ENCODE measurements at regions not wholly inside any gene's neighbourhood (a gene's known extent, or its start where the extent isn't known, plus 50 kb on each side); places are given as distances from the start of the nearest gene placed in this dataset.

DNA sequence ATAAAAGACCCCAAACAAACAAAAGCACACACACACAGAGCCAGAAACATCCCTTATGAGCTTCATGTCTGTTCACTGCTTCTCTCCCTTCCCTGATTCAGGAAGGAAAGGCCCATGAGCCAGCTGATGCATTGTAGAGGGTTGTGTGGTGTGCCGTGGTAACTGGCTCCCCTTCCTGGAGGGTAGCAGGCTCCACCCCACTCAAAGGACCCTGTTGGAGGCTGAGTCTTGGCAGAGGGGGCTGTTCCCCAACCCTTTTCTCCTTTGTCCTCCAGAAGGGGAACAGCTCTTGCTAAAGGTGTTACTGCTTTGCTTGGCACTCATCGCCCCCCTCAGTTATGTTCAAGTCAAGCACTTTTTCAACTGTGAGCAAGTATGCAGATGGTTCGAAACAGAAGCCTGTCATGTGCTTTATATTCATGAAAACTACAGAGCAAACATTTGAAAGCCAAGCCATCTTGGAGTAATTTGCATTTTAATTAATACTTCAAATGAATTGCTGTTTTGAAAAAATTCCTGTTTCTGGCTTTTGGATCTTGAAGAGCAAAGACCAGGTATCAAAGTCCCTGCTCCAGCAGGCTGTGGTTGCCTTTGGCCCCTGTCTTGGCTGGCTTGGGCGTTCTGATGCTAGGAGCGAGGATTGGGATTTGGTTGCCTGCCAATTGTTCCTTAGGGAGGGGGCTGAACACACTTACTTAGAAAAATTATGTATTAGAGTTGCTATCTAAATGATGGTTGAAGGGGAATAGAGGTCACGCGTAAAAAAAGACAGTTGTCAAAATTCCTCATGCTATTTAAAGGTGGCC is 267.8 kb downstream of the TSN start:
- no peak overlapping the region for H3K4me3 ChIP-seq
- no peaks in the 10 kb centered on the region for H3K36me3 ChIP-seq (ENCODE audit: low read depth)
- ChIA-PET POLR2A (ENCODE audit: unreplicated experiment) (no interaction called here), CTCF (no interaction called here)
- intact Hi-C loops (cut with micrococcal nuclease; ENCODE audit: unreplicated experiment) = no loop called here
- no TSS peak for BruUV-seq (replicated peaks)
- no peaks in the 10 kb centered on the region for H3K9me3 ChIP-seq (ENCODE audit: insufficient read depth, low read depth)
- H2AFZ ChIP-seq = no peak overlapping the region
- H3K4me1 ChIP-seq (replicated peaks; ENCODE audit: insufficient read depth) = no peaks in the 10 kb centered on the region
- H3K27me3 ChIP-seq (ENCODE audit: insufficient read depth, low read depth) = peaks cover 89% of the 10 kb centered on the region
- no peak overlapping the region for H3K27ac ChIP-seq
- no peaks in the 10 kb centered on the region for H3K9me2 ChIP-seq (ENCODE audit: insufficient read depth)
- DNase-seq = no peak
- no peaks in the 10 kb centered on the region for H3F3A ChIP-seq (ENCODE audit: insufficient read depth, low read depth)
- H3K79me2 ChIP-seq (ENCODE audit: low read depth) = no peaks in the 10 kb centered on the region
- TF ChIP-seq, protein P1, sequence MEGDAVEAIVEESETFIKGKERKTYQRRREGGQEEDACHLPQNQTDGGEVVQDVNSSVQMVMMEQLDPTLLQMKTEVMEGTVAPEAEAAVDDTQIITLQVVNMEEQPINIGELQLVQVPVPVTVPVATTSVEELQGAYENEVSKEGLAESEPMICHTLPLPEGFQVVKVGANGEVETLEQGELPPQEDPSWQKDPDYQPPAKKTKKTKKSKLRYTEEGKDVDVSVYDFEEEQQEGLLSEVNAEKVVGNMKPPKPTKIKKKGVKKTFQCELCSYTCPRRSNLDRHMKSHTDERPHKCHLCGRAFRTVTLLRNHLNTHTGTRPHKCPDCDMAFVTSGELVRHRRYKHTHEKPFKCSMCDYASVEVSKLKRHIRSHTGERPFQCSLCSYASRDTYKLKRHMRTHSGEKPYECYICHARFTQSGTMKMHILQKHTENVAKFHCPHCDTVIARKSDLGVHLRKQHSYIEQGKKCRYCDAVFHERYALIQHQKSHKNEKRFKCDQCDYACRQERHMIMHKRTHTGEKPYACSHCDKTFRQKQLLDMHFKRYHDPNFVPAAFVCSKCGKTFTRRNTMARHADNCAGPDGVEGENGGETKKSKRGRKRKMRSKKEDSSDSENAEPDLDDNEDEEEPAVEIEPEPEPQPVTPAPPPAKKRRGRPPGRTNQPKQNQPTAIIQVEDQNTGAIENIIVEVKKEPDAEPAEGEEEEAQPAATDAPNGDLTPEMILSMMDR (conservative IDR thresholded peaks at IDR 0.05) = no peak
- TF ChIP-seq EZH2 (IDR thresholded peaks at IDR 0.05; ENCODE audit: low read depth) = no peak
- no peaks in the 10 kb centered on the region for H4K20me1 ChIP-seq (ENCODE audit: insufficient read depth)
- no peak overlapping the region for H3K4me2 ChIP-seq

DNA sequence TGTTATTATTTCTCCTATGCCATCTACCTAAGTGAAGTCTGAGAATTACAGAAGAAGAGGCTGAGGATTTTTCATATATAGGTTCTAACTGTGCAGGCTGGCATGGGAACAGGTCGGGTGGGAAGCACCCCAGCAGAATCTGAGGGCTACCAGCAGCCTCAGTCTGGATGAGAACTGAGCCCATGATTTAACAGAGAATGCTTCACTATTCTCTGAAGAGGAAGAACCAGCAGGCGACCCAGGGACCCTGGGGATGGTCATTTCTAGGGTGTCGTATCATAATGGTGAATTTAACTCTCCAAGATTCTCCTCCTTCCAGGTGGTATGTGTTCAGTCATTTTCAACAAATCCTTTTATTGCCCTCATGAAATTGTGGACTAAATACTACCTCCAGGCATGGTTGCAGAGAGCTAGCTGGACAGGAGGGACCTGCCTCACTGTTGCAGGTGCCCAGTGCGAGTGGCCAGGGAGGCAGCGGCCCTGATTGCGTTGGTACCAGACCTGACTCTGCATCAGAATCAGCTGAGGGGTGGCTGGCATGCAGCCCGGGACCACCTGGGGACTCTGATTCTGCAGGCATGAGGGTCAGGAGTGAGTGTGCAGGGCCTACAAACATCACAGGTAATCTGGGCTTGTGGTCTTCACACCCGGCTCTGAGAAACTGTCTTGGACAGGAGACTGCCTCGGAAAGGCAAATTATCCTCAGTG is 272.2 kb downstream of the TSN start:
- Histone ChIP-seq H3K4me2 (no peak overlapping the region), H3K9me3 (ENCODE audit: insufficient read depth, low read depth) (no peaks in the 10 kb centered on the region), H4K20me1 (ENCODE audit: insufficient read depth) (no peaks in the 10 kb centered on the region), H3F3A (ENCODE audit: insufficient read depth, low read depth) (no peaks in the 10 kb centered on the region), H2AFZ (no peak overlapping the region), H3K4me1 (replicated peaks; ENCODE audit: insufficient read depth) (no peaks in the 10 kb centered on the region), H3K27me3 (ENCODE audit: insufficient read depth, low read depth) (peaks cover 87% of the 10 kb centered on the region), H3K9me2 (ENCODE audit: insufficient read depth) (no peaks in the 10 kb centered on the region), H3K36me3 (ENCODE audit: low read depth) (no peaks in the 10 kb centered on the region), H3K27ac (no peak overlapping the region), H3K79me2 (ENCODE audit: low read depth) (no peaks in the 10 kb centered on the region), H3K4me3 (no peak overlapping the region)
- TF ChIP-seq EZH2 (IDR thresholded peaks at IDR 0.05; ENCODE audit: low read depth) = no peak
- TF ChIP-seq, protein P1 (conservative IDR thresholded peaks at IDR 0.05) = no peak
- CTCF ChIA-PET = no interaction called here
- no peak for DNase-seq
- POLR2A ChIA-PET (ENCODE audit: unreplicated experiment) = no interaction called here
- intact Hi-C loops (cut with micrococcal nuclease; ENCODE audit: unreplicated experiment) = no loop called here
- no TSS peak for BruUV-seq (replicated peaks)

DNA sequence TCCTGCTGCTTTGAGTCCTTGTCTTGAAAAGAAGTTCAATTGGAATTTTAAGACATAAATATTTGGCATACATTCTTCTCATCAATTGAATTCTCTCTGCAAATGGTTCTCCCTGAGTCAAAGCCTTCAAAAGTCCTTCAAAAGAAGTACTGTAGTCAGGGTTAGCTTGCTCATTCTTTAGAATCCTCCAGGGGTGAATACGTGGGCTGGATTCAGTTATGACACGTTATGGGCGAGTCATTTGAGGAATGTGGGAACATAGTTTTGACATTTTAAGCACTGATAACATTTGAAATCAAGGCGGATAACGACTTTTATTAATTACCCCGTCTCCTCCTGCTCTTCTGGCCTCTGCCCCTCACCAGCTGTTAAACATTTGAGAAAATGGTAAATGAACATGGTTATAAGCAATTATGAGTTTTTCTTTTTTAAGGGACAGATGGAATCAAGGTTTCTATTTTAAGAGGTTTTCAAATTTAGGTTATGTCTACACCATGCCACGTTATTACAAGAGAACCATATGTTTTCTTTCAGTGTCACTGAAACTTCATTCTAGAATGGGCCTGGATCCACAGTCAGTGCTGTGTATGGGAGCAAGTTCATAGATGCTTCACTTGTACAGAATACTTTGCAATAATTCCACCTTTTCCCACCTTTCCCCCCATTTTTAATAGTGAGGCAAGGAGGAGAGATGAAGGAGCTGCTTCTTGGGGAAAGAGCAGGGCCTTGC is 273.1 kb downstream of the TSN start:
- Histone ChIP-seq H3K4me3 (no peak overlapping the region), H3K27ac (no peak overlapping the region), H3K9me3 (ENCODE audit: insufficient read depth, low read depth) (no peaks in the 10 kb centered on the region), H3K27me3 (ENCODE audit: insufficient read depth, low read depth) (peaks cover 88% of the 10 kb centered on the region), H3K79me2 (ENCODE audit: low read depth) (no peaks in the 10 kb centered on the region), H3F3A (ENCODE audit: insufficient read depth, low read depth) (no peaks in the 10 kb centered on the region), H3K4me2 (no peak overlapping the region), H3K9me2 (ENCODE audit: insufficient read depth) (no peaks in the 10 kb centered on the region), H3K4me1 (replicated peaks; ENCODE audit: insufficient read depth) (no peaks in the 10 kb centered on the region), H4K20me1 (ENCODE audit: insufficient read depth) (no peaks in the 10 kb centered on the region), H2AFZ (no peak overlapping the region), H3K36me3 (ENCODE audit: low read depth) (no peaks in the 10 kb centered on the region)
- BruUV-seq (replicated peaks) = no TSS peak
- no peak for DNase-seq
- ChIA-PET CTCF (no interaction called here), POLR2A (ENCODE audit: unreplicated experiment) (no interaction called here)
- intact Hi-C loops (cut with micrococcal nuclease; ENCODE audit: unreplicated experiment) = no loop called here
- no peak for TF ChIP-seq EZH2 (IDR thresholded peaks at IDR 0.05; ENCODE audit: low read depth)

All from PC-9 (cell line).